SK-MEL-5 (cell line): ENCODE measurements at regions not wholly inside any gene's neighbourhood (a gene's known extent, or its start where the extent isn't known, plus 50 kb on each side); places are given as distances from the start of the nearest gene placed in this dataset.

Experiments
- DNase-seq: peaks from one replicate; pipeline ENCODE4 v3.0.0-alpha.2; 2016; ENCODE audit warnings: low read depth, low spot score
- in situ Hi-C: cut with HindIII; loops from 2 replicates; pipeline ENCODE4 v1.10.0; 2016; ENCODE audit warnings: low sequenced_read_pairs, high pct_unique_total_duplicates, low pct_unique_long_range_greater_than_20kb

DNA sequence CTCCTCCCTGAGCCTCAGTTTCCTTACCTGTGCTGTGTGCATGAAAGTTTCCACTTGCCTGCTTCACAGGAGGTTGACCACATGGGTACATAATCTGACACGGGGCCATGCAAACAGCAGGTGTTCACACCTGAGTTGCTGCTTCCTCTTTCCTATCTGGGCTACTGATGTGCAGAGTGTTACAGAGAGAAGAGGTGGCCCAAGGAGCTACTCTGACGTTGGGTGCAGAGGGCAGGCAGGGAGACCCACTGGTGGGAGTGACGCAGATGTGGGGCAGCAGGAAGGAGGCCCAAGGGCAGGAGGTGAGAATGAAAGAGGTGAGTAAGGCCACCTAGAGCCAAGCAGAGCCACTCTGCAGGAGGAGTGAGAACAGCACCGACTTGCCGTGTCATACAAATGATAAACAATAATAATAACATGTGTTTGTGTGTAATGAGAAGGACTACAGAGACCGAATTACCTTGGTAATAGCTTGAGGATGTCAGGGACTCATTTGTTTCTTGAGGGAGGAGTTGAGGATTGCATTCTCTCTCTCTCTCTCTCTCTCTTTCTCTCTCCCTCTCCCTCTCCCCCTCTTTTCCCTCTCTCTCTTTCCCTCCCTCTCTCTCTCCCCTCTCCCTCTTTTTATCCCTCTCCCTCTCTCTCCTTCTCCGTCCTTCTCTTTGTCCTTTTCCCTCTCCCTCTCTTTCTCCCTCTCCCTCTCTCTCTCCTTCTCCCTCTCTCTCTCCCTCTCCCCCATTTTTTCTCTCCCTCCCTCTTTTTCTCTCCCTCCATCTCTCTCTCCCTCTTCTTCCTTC lies 87.4 kb upstream of the IGSF21 start:
- in situ Hi-C loops = no loop called here
- no peak for DNase-seq

DNA sequence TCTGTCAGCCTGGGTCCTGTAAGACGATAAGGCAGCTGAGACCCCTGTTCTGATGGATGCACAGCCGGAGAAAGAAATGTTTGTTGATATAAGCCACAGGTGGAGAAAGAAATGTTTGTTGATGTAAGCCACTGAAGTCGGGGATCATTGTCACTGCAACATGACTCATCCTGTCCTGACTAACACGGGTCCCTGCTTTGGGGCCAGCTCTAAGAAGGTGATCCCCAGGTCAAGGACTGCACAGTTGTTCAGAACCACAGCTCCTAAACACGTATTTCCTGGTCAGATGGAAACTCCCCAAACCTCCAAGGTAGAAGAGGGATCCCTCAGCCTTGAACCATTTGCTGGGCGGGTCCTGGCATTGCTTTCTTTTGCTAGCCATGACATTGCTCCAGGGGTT lies 86.4 kb upstream of the IGSF21 start:
- in situ Hi-C loops = no loop called here
- no peak for DNase-seq

DNA sequence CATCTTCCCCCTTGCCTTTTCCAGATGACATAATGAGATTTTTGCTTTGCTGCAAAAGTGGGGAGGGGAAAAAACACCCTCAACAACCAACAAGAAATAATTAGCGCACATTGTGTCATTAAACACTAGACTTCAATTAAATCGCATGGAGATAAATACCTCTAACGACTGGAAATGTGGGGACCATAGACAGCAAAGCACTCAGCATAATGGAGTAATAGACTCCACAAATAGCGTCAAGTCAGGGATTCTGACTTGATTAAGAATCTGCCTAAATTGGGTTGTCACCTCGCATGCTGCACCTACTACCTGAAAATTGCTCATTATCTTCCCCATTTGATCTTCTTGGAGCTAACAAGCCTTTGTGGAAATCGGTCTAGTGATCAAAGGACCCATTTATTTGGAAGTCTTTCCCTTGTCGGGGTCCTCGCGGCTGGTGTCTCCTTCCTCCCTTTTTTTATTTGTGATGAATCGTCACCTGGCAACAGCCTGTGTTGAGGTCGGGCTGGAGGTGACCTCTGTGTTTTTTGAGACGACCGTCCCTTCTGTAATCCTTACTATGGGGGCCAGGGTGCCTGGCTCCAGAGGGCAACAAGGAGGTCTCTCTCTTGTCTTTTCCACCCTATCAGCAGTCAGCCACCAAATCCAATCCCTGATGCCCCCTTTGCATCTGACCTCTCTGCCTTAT lies 75.3 kb upstream of the IGSF21 start:
- DNase-seq = no peak
- in situ Hi-C loops = no loop called here

DNA sequence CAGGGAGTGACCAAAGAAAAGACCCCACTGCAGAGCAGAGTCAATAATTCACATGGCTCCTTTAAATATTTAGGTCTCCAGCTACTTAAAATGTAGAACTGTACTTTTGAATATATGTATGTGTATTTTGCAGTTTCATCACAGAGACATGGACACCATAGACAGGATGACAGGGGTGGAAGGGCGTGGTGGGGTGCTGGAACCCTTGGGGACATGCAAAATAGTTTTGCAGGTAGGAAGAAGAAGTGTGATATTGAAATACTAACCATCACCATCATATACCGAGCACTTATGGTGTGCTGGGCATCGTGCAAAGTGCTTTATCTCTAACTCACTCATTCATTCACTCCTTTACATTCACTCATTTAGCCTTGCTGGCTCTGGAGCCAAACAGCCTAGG lies 72.5 kb upstream of the IGSF21 start:
- no peak for DNase-seq
- in situ Hi-C loops = no loop called here

DNA sequence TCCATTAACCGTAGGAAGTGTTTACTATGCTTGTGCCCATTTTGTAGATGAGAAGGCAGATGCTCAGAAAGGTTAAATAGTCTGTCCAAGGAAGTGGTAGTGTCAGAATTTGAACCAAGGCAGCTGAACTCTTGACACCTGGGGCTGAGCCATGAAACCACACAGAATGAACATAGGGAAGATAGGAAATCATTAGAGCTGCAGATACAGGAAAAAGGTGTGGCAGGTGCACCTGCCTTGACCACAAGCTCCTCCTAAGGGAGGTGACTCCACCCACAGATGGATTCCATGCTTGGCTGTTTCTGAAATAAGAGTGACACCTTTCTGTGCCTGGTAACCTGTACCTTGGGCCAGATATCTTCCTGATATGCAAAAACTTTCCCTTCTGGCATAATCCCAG lies 69.9 kb upstream of the IGSF21 start:
- no peak for DNase-seq
- in situ Hi-C loops = no loop called here

DNA sequence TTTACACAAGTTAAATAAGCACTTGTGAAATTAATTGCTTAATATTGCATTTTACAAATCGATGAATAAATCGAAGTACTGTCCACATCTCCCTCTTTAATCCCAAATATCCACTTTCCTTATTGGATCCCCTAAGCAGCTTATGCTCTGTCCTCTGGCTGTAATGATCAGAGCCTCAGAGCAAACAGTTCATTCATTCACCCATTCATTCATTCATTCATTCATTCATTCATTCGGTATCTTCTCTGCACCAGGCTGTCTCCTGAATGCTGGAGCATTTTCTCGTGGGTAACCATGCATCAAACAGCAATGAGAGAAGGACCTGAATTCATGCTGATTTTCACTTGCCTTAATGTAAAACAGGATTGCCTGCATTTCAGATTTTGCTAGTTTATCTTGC lies 69.5 kb upstream of the IGSF21 start:
- DNase-seq = no peak
- in situ Hi-C loops = no loop called here

DNA sequence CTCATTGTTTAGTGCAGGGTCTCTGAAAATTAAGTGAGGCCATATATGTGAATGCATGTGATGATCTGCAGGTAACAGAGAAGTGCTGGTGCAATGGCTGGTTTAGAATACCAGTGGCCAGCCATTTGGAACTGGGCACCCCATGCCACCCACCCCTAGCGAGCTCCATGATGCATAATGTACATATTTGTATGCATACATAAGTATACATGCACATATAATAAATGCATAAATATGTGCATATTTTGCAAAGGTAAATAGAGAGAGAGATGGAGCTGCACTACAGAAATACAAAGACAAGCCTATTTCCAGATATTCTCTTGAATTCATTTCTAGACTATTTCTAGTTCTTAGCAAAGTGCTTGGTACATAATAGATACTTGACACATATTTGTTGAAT lies 68.5 kb upstream of the IGSF21 start:
- DNase-seq = no peak
- in situ Hi-C loops = no loop called here

DNA sequence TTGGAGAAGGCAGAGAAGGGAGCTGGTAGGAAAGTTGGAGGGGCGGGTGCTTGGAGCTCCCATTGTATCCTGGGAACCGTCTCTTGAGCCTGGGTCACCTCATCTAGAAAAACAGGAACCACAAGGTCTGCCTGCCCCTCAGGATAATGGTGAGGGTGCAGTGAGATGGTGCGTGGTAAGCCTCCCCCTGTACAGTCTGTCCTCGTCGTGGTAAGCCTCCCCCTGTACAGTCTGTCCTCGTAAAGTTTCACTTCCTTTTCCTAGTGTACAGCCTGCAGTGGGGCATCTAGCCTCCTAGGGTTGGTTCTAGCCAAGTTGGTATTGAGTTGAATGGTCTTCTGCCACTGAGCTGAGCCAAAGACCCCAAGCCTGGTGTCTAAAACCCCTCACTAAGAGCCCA lies 66.5 kb upstream of the IGSF21 start:
- in situ Hi-C loops = no loop called here
- no peak for DNase-seq

DNA sequence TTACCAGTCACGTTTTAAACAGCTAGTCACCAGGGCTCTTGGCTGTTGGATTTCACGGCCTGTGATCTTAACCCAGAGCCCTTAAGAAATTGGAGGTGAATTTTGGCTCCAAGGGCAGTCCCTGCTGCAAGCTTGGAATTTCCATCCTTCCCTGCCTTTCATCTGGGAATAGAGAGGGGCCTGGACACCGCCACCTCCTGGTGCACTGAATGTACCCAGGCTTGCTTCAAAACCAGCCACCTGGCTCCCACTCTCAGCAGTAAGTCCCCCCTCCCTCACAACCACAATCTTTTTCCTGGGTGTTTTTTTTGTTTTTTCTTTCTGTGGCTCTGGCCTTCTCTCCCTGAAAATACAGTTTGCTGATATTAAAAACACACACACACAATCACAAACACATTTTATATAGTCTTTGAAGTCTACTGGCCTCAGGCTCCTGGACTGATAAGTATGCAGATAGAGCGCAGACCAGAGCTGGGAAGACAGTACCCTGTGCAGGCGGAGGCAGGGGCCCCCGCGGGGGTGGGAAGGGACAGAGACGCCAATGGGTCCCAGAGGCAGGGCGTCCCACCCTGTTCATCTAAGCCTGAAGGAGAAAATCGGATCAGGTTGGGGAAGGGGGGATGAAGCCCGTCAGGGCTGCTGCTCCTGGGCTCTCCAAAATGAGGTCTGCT lies 65.8 kb upstream of the IGSF21 start:
- in situ Hi-C loops = no loop called here

DNA sequence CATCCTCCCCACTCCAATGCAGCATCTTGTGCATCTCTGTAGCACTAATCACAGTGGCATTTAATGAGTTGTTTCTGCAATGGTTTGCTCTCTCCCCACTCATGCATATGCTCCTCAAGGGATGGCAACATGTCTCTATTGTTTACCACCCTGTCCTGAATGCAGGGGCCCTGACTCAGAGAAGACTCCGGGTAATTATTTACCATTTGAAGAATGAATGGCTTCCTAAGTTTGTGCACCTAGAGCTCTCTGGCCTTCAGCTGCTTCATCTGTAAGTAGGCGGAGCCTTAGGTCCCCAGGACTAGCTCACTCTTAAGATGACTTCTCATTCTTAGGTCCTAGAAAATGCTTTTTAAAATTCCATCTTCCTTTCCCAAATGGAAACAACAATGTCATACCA lies 63.7 kb upstream of the IGSF21 start:
- DNase-seq = no peak
- in situ Hi-C loops = no loop called here

More for the DNA sequence above, 65.8 kb upstream of the IGSF21 start:
- DNase-seq = peak; percentile 2

DNA sequence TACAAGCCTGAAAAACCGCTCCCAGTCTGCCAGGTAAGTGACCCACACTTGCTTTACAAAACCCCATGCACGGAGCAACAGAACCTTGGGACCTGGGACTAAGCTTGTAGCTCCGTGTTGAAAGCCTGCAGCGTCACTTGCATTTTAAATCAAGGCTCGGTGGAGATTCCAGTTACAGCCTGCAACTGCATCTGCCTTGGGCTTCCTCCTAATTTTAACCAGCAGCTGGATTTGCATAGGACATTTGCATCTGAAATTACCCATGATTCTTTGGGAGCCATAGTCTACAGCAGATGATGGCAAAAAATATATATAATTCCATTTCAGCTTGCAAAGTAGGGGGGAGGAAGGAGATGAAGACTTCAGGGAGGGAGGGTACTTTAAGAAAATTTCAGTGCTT lies 62.4 kb upstream of the IGSF21 start:
- in situ Hi-C loops = no loop called here
- no peak for DNase-seq

DNA sequence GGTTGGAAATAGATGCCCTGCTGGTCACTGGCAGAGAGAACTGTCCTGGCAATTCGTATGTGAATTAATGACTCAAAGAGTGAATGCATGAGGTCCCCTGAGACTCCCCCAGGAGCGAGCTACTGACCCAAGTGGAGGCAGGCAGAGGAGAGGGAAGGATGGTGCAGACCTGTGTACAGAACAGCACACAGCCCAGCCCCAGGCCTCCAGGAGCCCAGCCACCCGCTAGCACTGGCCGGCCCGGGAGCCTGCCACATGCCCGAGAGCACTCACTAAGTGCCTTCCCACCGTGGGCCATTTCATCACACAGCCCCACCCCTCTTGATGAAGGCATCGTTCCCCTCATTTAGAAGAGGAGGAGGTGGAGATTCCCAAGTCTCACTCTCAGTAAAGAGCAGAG lies 62.0 kb upstream of the IGSF21 start:
- in situ Hi-C loops = no loop called here

DNA sequence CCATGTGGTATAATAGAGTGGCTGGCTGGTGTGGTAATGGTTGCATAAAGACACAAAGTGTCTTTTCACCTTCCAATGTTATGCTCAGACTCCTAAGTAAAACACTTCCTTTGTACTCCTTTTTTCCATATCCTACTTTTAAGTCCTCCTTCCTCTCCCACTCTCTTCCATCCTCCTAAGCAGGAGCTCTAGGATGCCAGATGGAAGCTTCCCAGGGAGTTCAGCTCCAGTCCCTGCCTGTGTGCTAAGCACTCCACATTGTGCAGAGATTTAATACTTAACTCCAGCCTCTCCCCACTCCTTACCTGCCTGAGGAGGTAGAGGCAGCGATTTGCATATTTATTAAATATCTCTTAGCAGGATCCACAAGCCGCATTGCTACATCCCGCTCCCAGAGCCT lies 60.5 kb upstream of the IGSF21 start:
- in situ Hi-C loops = no loop called here
- no peak for DNase-seq

More for the DNA sequence above, 62.0 kb upstream of the IGSF21 start:
- DNase-seq = no peak

DNA sequence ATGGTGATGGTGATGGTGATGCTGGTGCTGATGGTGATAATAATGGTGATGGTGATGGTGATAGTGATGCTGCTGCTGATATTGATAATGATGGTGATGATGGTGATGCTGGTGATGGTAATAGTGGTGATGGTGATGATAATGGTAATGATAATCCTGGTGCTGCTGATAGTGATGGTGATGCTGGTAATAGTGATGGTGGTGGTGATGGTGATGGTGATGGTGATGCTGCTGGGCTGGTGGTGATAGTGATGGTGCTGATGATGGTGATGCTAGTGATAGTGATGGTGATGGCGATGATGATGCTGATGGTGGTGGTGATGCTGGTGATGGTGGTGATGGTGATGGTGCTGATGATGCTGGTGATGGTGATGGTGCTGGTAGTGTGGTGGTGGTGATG lies 58.4 kb upstream of the IGSF21 start:
- no peak for DNase-seq
- in situ Hi-C loops = no loop called here

DNA sequence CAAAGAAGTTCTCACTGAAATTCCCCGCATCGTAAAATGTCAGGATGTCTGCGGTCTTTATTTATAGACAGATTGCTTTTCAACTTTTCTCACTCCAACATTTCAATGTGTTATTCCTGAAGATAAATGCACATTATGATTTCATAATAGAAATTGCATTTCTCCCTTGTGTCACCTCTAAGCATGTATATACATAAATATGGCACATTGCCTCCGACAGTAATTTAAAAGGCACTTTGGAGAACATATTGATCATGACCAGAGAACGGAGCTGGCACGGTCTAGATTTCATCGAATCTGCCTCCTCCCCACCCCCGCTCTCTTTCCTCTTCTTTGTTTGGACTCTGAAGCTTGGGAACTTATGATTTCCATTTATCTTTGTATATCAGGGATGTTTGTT lies 54.9 kb upstream of the IGSF21 start:
- no peak for DNase-seq
- in situ Hi-C loops = no loop called here

DNA sequence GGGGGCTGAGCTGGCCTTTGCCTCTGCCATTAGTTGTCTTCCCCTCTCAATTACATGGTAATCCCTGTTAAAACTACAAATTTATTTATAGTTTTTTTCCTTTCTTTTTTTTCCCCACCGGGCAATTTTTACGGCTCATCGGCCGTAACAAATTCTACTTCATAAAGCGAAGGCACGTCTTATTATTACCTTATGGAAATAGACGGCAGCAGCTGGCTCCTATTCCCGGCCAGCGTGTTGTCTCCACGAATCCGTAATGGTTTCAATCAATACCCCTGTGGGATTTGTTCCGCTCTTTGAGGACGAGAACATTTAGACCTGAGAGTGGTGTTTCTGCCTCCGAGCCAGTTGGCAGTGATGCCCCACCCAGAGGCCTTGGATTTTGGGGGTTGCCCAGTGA lies 52.4 kb upstream of the IGSF21 start:
- in situ Hi-C loops = no loop called here

DNA sequence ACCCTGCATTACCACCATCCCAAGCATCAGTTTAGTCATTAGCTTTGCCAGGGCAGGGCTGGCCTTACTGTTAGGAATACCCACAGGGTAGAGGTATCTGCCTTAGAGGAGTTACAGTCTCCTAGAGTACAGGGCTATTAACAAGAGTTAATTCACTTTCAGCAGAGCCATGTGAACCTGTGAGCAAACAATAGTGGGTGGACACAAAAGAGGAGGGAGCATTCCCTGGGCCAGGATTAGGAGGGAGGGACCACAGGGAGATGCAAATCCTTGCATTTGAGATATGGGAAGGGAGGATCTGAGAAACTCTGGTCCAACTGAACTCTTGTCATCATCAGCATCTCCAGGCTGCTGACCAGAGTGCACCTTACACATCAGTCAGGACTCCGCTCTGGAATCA lies 51.1 kb upstream of the IGSF21 start:
- in situ Hi-C loops = no loop called here
- no peak for DNase-seq

More for the DNA sequence above, 52.4 kb upstream of the IGSF21 start:
- DNase-seq = no peak

DNA sequence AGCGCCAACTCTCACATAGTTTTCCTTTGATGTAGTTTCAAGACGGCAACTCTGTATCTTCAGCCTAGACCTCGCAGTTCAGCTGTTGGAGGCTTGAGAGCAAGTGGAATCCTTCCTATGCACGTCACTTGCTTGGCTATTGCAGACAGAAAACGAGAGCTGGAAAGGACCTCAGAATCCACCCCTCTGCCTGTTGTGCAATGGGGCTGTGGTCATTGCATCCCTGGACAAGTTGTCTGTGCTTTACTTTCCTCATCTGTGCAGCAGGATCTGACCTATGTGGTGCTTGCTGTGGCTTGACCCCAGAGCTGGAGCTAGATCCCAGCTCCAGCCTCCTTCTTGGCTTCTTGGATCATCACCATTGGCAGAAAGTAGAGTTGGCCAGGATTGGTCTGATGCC lies 50.0 kb upstream of the IGSF21 start:
- no peak for DNase-seq
- in situ Hi-C loops = no loop called here
